ENCODE measurements at regions not wholly inside any gene's neighbourhood (a gene's known extent, or its start where the extent isn't known, plus 50 kb on each side); places are given as distances from the start of the nearest gene placed in this dataset.

- H3K4me3 ChIP-seq (ENCODE audit: low read depth, low read length) = no peak overlapping the region
- no peak for FAIRE-seq
- TF ChIP-seq CTCF (IDR thresholded peaks at IDR 0.05; ENCODE audit: insufficient read depth, low read length, severe bottlenecking) = no peak
- no peaks in the 10 kb centered on the region for H3K27me3 ChIP-seq (ENCODE audit: control insufficient read depth, insufficient read depth, low read length)
- H3K36me3 ChIP-seq (ENCODE audit: control insufficient read depth, insufficient read depth, low read length) = no peaks in the 10 kb centered on the region
- no peak for DNase-seq (ENCODE audit: low read depth)
These were observed 1023.1 kb upstream of the WWC1 start for GRCh38 chr5:167268337-167268736.

- no peak overlapping the region for H3K4me3 ChIP-seq (ENCODE audit: low read depth, low read length)
These were observed 1022.3 kb upstream of the WWC1 start for GRCh38 chr5:167269146-167269545.

GRCh38 chr5:167271081-167271480 lies 1020.4 kb upstream of the WWC1 start:
- no peak for DNase-seq (ENCODE audit: low read depth)
- FAIRE-seq = no peak
- Histone ChIP-seq H3K36me3 (ENCODE audit: control insufficient read depth, insufficient read depth, low read length) (no peaks in the 10 kb centered on the region), H3K4me3 (ENCODE audit: low read depth, low read length) (no peak overlapping the region), H3K27me3 (ENCODE audit: control insufficient read depth, insufficient read depth, low read length) (no peaks in the 10 kb centered on the region)
- no peak for TF ChIP-seq CTCF (IDR thresholded peaks at IDR 0.05; ENCODE audit: insufficient read depth, low read length, severe bottlenecking)

More at GRCh38 chr5:167269146-167269545, 1022.3 kb upstream of the WWC1 start:
- no peaks in the 10 kb centered on the region for H3K27me3 ChIP-seq (ENCODE audit: control insufficient read depth, insufficient read depth, low read length)
- TF ChIP-seq CTCF (IDR thresholded peaks at IDR 0.05; ENCODE audit: insufficient read depth, low read length, severe bottlenecking) = no peak
- no peaks in the 10 kb centered on the region for H3K36me3 ChIP-seq (ENCODE audit: control insufficient read depth, insufficient read depth, low read length)
- no peak for FAIRE-seq
- DNase-seq (ENCODE audit: low read depth) = no peak

DNA sequence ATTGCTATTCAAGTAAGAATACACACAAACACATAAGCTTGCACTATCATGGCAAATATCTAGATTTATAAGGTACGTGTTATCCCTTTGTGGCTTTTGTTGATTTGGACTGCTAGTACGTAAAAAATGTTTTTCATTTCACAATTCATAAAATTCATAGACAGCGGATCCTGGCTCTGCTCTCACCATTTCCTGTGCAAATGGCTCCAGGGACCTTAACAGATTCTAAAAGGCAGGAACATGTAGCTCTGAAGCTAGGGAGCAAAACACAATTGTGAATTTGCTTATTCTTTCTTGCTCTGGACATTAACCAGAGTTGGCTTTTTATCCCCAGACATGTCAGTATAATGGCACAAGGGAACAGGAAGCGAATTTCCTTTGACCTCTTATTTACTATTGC lies 1019.9 kb upstream of the WWC1 start:
- H3K36me3 ChIP-seq (ENCODE audit: control insufficient read depth, insufficient read depth, low read length) = no peaks in the 10 kb centered on the region
- TF ChIP-seq CTCF (IDR thresholded peaks at IDR 0.05; ENCODE audit: insufficient read depth, low read length, severe bottlenecking) = no peak
- no peak overlapping the region for H3K4me3 ChIP-seq (ENCODE audit: low read depth, low read length)
- FAIRE-seq = no peak
- no peaks in the 10 kb centered on the region for H3K27me3 ChIP-seq (ENCODE audit: control insufficient read depth, insufficient read depth, low read length)
- no peak for DNase-seq (ENCODE audit: low read depth)

DNA sequence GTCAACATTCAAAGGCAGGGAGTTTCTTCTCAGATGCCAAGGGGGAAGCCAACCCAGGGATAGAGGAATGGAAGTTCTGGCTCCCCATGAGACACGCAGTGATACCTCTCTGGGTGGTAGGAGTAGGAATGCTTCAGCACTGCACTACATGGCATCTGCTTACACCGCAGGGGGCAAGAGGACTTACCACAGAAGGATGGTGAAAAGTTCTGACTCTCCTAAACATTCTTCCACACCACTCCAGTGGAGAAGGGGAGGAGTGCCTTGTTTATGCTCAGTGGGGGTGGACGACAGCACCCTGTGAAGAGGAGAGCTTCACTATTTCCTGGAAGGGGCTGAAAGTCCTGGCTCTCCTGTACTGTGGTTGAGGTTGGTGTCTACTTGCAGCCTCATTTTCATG lies 1011.3 kb upstream of the WWC1 start:
- TF ChIP-seq CTCF (IDR thresholded peaks at IDR 0.05; ENCODE audit: insufficient read depth, low read length, severe bottlenecking) = no peak
- peak; percentile 81 for FAIRE-seq
- no peak overlapping the region for H3K4me3 ChIP-seq (ENCODE audit: low read depth, low read length)
- no peak for DNase-seq (ENCODE audit: low read depth)
- H3K27me3 ChIP-seq (ENCODE audit: control insufficient read depth, insufficient read depth, low read length) = no peaks in the 10 kb centered on the region
- no peaks in the 10 kb centered on the region for H3K36me3 ChIP-seq (ENCODE audit: control insufficient read depth, insufficient read depth, low read length)

DNA sequence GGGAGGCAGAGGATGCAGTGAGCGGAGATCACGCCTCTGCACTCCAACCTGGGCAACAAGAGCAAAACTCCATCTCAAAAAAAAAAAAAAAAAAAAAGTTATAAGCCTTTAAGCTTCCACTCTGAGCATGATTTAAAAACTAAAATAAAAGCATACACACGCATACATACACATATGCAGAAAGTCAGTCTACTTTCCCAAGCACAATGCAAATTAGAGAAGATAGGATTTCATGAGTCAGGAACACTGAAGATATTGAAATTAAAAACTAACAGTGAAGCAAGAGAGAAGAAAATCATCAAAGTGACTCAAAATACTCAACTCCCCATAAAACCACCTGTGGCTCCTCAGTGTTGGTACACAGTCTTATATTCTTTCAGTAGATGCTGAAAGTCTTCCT lies 1009.5 kb upstream of the WWC1 start:
- TF ChIP-seq CTCF (IDR thresholded peaks at IDR 0.05; ENCODE audit: insufficient read depth, low read length, severe bottlenecking) = no peak
- FAIRE-seq = no peak

More for the DNA sequence above, 1009.5 kb upstream of the WWC1 start:
- DNase-seq (ENCODE audit: low read depth) = no peak
- Histone ChIP-seq H3K4me3 (ENCODE audit: low read depth, low read length) (no peak overlapping the region), H3K36me3 (ENCODE audit: control insufficient read depth, insufficient read depth, low read length) (no peaks in the 10 kb centered on the region), H3K27me3 (ENCODE audit: control insufficient read depth, insufficient read depth, low read length) (no peaks in the 10 kb centered on the region)

All from bronchial epithelial cell (primary cell).